GM12878 (cell line): ENCODE measurements at regions not wholly inside any gene's neighbourhood (a gene's known extent, or its start where the extent isn't known, plus 50 kb on each side); places are given as distances from the start of the nearest gene placed in this dataset.

Experiments
- ATAC-seq: fragments of 200-7000 bp; cut with Tn5 transposase; 3 replicates; pipeline ENCODE4 v1.9.1; 2020; ENCODE audit warnings: mild to moderate bottlenecking, moderate library complexity
- BruUV-seq: library from RNA; stranded (reverse); fragments of 400-500 nt; replicated peaks from 2 replicates; lab custom pipeline; 2021; lab: Mats Ljungman, UMichigan
- CTCF ChIA-PET: fragments of 300-600 bp; sonication (Branson Sonifier 250); formaldehyde crosslinking; extraction: SDS; loops from one replicate; lab custom pipeline; 2021; ENCODE audit warnings: inconsistent platforms; lab: Yijun Ruan, JAX
- POLR2A ChIA-PET: fragments of 350-600 bp; formaldehyde crosslinking; extraction: SDS; loops from one replicate; lab custom pipeline; 2021; ENCODE audit warnings: inconsistent platforms; lab: Charles Lee
- RAD21 ChIA-PET: fragments of 300-600 bp; sonication (Branson Sonifier 250); formaldehyde crosslinking; loops from one replicate; lab custom pipeline; 2023; ENCODE audit warnings: antibody characterized with exemption; ENCODE audit not compliant: unreplicated experiment; lab: Charles Lee
- SMC1A ChIA-PET: fragments of 300-600 bp; sonication (Branson Sonifier 250); formaldehyde crosslinking; loops from one replicate; lab custom pipeline; 2023; ENCODE audit not compliant: unreplicated experiment, uncharacterized antibody; lab: Charles Lee
- DNase-seq: peaks from one replicate; pipeline ENCODE4 v3.0.0-alpha.2; 2011; ENCODE audit warnings: low read depth, low spot score
- FAIRE-seq: peaks from 3 replicates; lab custom pipeline; 2011; peaks lifted over from hg19 to GRCh38; lab: Jason Lieb, UNC
- H2AFZ ChIP-seq: 2 replicates; pipeline ENCODE4 v1.6.0; 2011; ENCODE audit warnings: low read depth, low read length, control low read depth; ENCODE audit not compliant: control insufficient read depth
- H3K27ac ChIP-seq: 2 replicates; pipeline ENCODE4 v1.5.1; 2011; ENCODE audit warnings: control low read depth; ENCODE audit not compliant: control insufficient read depth, insufficient read depth
- H3K27me3 ChIP-seq, 2 experiments: replicated peaks in 1 of 2; 2 replicates each; pipeline versions ENCODE4 v1.6.0 to v1.6.1; 2011; ENCODE audit warnings: low read length in 1 of 2; ENCODE audit not compliant: control insufficient read depth in 2 of 2, insufficient read depth in 2 of 2
- H3K36me3 ChIP-seq, 2 experiments: 2 replicates each; pipeline ENCODE4 v1.5.1; 2011; ENCODE audit warnings: low read length in 1 of 2; ENCODE audit not compliant: control insufficient read depth in 2 of 2, insufficient read depth in 2 of 2
- H3K4me1 ChIP-seq: 2 replicates; pipeline ENCODE4 v1.6.1; 2011; ENCODE audit warnings: mild to moderate bottlenecking, low read length, moderate library complexity, mixed read lengths; ENCODE audit not compliant: control insufficient read depth, insufficient read depth
- H3K4me2 ChIP-seq: 2 replicates; pipeline ENCODE4 v1.6.0; 2011; ENCODE audit warnings: control low read depth; ENCODE audit not compliant: control insufficient read depth, insufficient read depth
- H3K4me3 ChIP-seq: fragments of 200-600 bp; sonication (generic); 2 replicates; pipeline ENCODE4 v1.5.1; 2016
- H3K79me2 ChIP-seq: 2 replicates; pipeline ENCODE4 v1.6.0; 2011; ENCODE audit warnings: low read length; ENCODE audit not compliant: control insufficient read depth, insufficient read depth
- H3K9ac ChIP-seq: 2 replicates; pipeline ENCODE4 v1.8.0; 2011; ENCODE audit warnings: low read length, control low read depth, mixed read lengths; ENCODE audit not compliant: control insufficient read depth, insufficient read depth
- H3K9me3 ChIP-seq: replicated peaks from 3 replicates; pipeline ENCODE4 v1.5.1; 2011; ENCODE audit warnings: mild to moderate bottlenecking, low read length; ENCODE audit not compliant: control insufficient read depth, insufficient read depth
- H4K20me1 ChIP-seq: 2 replicates; pipeline ENCODE4 v1.6.0; 2011; ENCODE audit not compliant: control insufficient read depth, insufficient read depth
- CBFB ChIP-seq: IDR thresholded peaks from 2 replicates; pipeline ENCODE4 v1.6.1; 2016; ENCODE audit warnings: antibody characterized with exemption, low read depth
- CHD2 ChIP-seq: IDR thresholded peaks from 2 replicates; pipeline ENCODE4 v1.6.1; 2011; ENCODE audit warnings: low read depth, low read length, improper control_type of control experiment, borderline replicate concordance
- NR2C1 ChIP-seq: fragments of 450-650 bp; IDR thresholded peaks from 2 replicates; pipeline ENCODE4 v1.6.1; 2017; ENCODE audit warnings: antibody characterized with exemption, mild to moderate bottlenecking, moderate library complexity
- RBBP5 ChIP-seq: fragments of 200-600 bp; sonication (generic); conservative IDR thresholded peaks from 2 replicates; pipeline ENCODE4 v1.6.1; 2016
- SIX5 ChIP-seq: IDR thresholded peaks from 2 replicates; pipeline ENCODE4 v1.6.1; 2011; ENCODE audit warnings: mild to moderate bottlenecking, low read depth, low read length, moderate library complexity; ENCODE audit not compliant: severe bottlenecking
- SMARCA5 ChIP-seq: fragments of 450-650 bp; IDR thresholded peaks from 2 replicates; pipeline ENCODE4 v1.6.1; 2017; ENCODE audit warnings: mild to moderate bottlenecking
- ZNF217 ChIP-seq: fragments of 450-650 bp; IDR thresholded peaks from 2 replicates; pipeline ENCODE4 v1.6.1; 2017; ENCODE audit warnings: antibody characterized with exemption, mild to moderate bottlenecking
- ZNF24 ChIP-seq: fragments of 450-650 bp; IDR thresholded peaks from 2 replicates; pipeline ENCODE4 v1.6.1; 2017; ENCODE audit warnings: antibody characterized with exemption, mild to moderate bottlenecking
- WGBS: methylation state at CpG from one replicate; pipeline ENCODE4 v1.1.6; 2016; ENCODE audit warnings: low lambda C conversion rate; ENCODE audit not compliant: insufficient replicate concordance, insufficient coverage; ENCODE audit errors: missing lambda C conversion rate; 5-methylcytosine and 5-hydroxymethylcytosine counted together
- in situ Hi-C: fragments of 300-500 bp; cut with MboI; formaldehyde crosslinking; loops from 9 replicates; pipeline ENCODE4 v1.14.3; 2018; ENCODE audit warnings: mixed read lengths
- intact Hi-C: fragments of 100-400 bp; cut with micrococcal nuclease; formaldehyde crosslinking; loops from one replicate; pipeline ENCODE4 v1.14.2; 2022; ENCODE audit not compliant: unreplicated experiment
- TF ChIP-seq, protein P1 (sequence below): fragments of 450-650 bp; IDR thresholded peaks from 2 replicates; pipeline ENCODE4 v1.6.1; 2018; ENCODE audit warnings: mild to moderate bottlenecking, low read depth, moderate library complexity; ENCODE audit not compliant: partially characterized antibody
- TF ChIP-seq, protein P2 (sequence below): IDR thresholded peaks from 2 replicates; pipeline ENCODE4 v1.6.1; 2012; ENCODE audit warnings: low read depth, low read length, improper control_type of control experiment
- TF ChIP-seq, protein P3 (sequence below): IDR thresholded peaks from 2 replicates; pipeline ENCODE4 v1.6.1; 2012; ENCODE audit warnings: mild to moderate bottlenecking, low read depth, low read length

DNA sequence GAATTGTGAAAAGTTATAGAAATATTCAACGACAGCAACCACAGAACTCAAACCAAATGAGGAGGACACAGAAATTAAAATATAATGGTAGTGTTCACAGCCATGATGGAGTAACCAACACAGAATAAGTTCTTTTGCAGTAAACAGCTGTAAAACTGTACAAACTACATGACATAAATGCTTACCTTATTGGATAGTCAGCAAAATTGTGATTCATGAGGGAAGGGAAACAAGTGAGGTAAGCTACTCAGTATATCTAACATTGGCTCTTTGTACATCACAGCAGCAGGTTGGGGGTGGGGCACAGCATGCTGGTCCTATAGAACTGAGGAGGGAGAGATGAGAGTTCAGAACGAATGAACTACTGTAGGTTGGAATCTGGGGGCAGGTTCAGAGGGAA is 86.4 kb downstream of the CDC14C start (continued):
- TF ChIP-seq, protein P1, sequence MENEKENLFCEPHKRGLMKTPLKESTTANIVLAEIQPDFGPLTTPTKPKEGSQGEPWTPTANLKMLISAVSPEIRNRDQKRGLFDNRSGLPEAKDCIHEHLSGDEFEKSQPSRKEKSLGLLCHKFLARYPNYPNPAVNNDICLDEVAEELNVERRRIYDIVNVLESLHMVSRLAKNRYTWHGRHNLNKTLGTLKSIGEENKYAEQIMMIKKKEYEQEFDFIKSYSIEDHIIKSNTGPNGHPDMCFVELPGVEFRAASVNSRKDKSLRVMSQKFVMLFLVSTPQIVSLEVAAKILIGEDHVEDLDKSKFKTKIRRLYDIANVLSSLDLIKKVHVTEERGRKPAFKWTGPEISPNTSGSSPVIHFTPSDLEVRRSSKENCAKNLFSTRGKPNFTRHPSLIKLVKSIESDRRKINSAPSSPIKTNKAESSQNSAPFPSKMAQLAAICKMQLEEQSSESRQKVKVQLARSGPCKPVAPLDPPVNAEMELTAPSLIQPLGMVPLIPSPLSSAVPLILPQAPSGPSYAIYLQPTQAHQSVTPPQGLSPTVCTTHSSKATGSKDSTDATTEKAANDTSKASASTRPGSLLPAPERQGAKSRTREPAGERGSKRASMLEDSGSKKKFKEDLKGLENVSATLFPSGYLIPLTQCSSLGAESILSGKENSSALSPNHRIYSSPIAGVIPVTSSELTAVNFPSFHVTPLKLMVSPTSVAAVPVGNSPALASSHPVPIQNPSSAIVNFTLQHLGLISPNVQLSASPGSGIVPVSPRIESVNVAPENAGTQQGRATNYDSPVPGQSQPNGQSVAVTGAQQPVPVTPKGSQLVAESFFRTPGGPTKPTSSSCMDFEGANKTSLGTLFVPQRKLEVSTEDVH: no peak

DNA sequence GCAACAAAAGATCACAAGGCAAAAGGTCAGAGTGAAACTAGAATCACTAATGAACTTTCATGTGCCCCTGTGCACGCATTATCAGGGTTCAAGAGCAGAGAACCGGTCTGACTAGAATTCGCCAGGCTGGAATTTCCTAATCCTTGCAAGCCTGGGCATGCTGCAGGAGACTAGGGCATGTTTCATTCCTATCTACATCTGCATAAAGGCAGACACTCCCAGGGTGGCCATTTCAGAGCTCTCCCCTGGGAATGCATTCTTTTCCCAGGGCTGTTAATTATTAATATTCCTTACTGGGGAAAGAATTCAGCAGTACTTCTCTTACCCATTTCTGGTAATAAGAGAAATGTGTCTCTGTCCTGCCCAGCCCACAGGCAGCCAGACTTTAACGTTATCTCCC is 90.5 kb downstream of the CDC14C start:
- BruUV-seq: no TSS peak
- TF ChIP-seq SIX5 (no peak), CBFB (no peak), SMARCA5 (no peak), NR2C1 (no peak), ZNF24 (no peak), RBBP5 (no peak), CHD2 (no peak), ZNF217 (no peak)
- TF ChIP-seq, protein P1: no peak
- TF ChIP-seq, protein P2, sequence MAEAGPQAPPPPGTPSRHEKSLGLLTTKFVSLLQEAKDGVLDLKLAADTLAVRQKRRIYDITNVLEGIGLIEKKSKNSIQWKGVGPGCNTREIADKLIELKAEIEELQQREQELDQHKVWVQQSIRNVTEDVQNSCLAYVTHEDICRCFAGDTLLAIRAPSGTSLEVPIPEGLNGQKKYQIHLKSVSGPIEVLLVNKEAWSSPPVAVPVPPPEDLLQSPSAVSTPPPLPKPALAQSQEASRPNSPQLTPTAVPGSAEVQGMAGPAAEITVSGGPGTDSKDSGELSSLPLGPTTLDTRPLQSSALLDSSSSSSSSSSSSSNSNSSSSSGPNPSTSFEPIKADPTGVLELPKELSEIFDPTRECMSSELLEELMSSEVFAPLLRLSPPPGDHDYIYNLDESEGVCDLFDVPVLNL: no peak
- TF ChIP-seq, protein P3, sequence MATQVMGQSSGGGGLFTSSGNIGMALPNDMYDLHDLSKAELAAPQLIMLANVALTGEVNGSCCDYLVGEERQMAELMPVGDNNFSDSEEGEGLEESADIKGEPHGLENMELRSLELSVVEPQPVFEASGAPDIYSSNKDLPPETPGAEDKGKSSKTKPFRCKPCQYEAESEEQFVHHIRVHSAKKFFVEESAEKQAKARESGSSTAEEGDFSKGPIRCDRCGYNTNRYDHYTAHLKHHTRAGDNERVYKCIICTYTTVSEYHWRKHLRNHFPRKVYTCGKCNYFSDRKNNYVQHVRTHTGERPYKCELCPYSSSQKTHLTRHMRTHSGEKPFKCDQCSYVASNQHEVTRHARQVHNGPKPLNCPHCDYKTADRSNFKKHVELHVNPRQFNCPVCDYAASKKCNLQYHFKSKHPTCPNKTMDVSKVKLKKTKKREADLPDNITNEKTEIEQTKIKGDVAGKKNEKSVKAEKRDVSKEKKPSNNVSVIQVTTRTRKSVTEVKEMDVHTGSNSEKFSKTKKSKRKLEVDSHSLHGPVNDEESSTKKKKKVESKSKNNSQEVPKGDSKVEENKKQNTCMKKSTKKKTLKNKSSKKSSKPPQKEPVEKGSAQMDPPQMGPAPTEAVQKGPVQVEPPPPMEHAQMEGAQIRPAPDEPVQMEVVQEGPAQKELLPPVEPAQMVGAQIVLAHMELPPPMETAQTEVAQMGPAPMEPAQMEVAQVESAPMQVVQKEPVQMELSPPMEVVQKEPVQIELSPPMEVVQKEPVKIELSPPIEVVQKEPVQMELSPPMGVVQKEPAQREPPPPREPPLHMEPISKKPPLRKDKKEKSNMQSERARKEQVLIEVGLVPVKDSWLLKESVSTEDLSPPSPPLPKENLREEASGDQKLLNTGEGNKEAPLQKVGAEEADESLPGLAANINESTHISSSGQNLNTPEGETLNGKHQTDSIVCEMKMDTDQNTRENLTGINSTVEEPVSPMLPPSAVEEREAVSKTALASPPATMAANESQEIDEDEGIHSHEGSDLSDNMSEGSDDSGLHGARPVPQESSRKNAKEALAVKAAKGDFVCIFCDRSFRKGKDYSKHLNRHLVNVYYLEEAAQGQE: no peak

More for the DNA sequence above, 90.5 kb downstream of the CDC14C start:
- FAIRE-seq (no peak), ATAC-seq (no peak), DNase-seq (no peak)
- no peak overlapping the region for H3K4me2 ChIP-seq
- RAD21 ChIA-PET: no interaction called here
- SMC1A ChIA-PET: no interaction called here
- no peak overlapping the region for H2AFZ ChIP-seq
- in situ Hi-C loops: no loop called here
- intact Hi-C loops: no loop called here
- H3K27ac ChIP-seq: no peak overlapping the region
- CTCF ChIA-PET: interaction anchor here (1.0 kb wide), 1 partner anchor 15 kb away, joined by 3 read pairs; no protein-coding TSS in a partner anchor
- POLR2A ChIA-PET: no interaction called here
- H3K36me3 ChIP-seq: no peaks in the 10 kb centered on the region
- H3K4me1 ChIP-seq: no peaks in the 10 kb centered on the region
- H3K4me3 ChIP-seq: no peak overlapping the region
- H3K27me3 ChIP-seq: no peaks in the 10 kb centered on the region
- no peaks in the 10 kb centered on the region for H3K79me2 ChIP-seq
- 37% methylated on average over 4 of the region's 4 CpGs for WGBS
- H3K9ac ChIP-seq: no peak overlapping the region
- H3K9me3 ChIP-seq: no peaks in the 10 kb centered on the region
- no peaks in the 10 kb centered on the region for H4K20me1 ChIP-seq
